ENCODE measurements at regions not wholly inside any gene's neighbourhood (a gene's known extent, or its start where the extent isn't known, plus 50 kb on each side); places are given as distances from the start of the nearest gene placed in this dataset.
A peak's percentile ranks its signal among the peaks of the same experiment; 100 is the strongest.
"Not testable (repeated sequence)": the region's sequence is repeated elsewhere in the genome, so short reads cannot be mapped to it uniquely, and the experiment has no call there.

DNA sequence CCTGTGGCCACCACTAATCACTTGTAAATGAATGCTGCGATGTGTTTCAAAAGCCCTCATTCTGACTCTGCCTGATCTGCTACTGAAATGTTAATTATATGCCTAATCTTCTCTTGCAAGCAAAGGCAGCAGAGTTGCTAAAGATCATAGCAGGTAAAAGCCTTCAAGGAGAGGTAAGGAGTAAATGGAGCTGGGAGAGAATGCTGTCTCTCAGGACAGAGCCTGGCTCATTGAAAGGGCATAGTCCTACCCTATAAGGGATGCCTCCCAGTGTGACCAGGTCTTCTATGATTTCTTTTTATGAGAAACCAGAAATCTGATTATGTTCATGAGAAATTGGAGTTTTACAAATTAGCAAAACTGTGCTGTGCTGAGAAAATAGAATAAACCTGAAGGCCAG is 88.2 kb upstream of the ZNF658 start:
- WGBS, 2 donors, result no CpG with 5 or more reads among the region's 1 CpG
- ATAC-seq (ENCODE audit: low FRiP score); intact Hi-C loops (cut with DNase I): not testable (repeated sequence)

DNA sequence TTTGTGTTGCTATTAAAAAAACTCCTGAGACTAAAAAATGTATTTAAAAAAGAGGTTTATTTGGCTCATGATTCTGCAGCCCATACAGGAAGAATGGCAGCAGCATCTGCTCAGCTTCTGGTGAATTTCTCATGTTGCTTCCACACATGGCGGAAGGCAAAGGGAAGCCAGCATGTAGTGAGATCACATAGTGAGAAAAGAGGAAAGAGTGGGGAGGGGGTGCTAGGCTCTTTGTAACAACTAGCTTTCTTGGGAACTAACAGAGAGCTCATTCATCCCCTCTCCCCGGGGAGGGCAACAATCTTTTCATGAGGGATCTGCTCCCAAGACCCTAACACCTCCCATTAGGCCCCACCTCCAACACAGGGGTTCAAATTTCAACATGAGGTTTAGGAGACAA is 87.6 kb upstream of the ZNF658 start:
- intact Hi-C loops (cut with DNase I); H3K27ac ChIP-seq (ENCODE audit: low read depth in 1 of 2, low read length in 2 of 2); H3K27me3 ChIP-seq (ENCODE audit: control insufficient read depth in 1 of 2, insufficient read depth in 2 of 2, low read length in 1 of 2); H3K4me3 ChIP-seq (ENCODE audit: low read length in 2 of 2); H3K36me3 ChIP-seq (ENCODE audit: control insufficient read depth in 1 of 2, insufficient read depth in 2 of 2, low read length in 1 of 2); DNase-seq; H3K9me3 ChIP-seq (ENCODE audit: control insufficient read depth, low read length); H3K4me1 ChIP-seq (ENCODE audit: control insufficient read depth in 1 of 2, insufficient read depth in 2 of 2, low read length in 2 of 2); ATAC-seq (ENCODE audit: low FRiP score): not testable (repeated sequence)
- WGBS, 2 donors, result 61 to 74% methylated on average over 2 of the region's 2 CpGs

More for the DNA sequence above, 88.2 kb upstream of the ZNF658 start:
- H3K4me3 ChIP-seq (ENCODE audit: low read length in 2 of 2); H3K27ac ChIP-seq (ENCODE audit: low read depth in 1 of 2, low read length in 2 of 2); H3K36me3 ChIP-seq (ENCODE audit: control insufficient read depth in 1 of 2, insufficient read depth in 2 of 2, low read length in 1 of 2); DNase-seq; H3K27me3 ChIP-seq (ENCODE audit: control insufficient read depth in 1 of 2, insufficient read depth in 2 of 2, low read length in 1 of 2); H3K4me1 ChIP-seq (ENCODE audit: control insufficient read depth in 1 of 2, insufficient read depth in 2 of 2, low read length in 2 of 2); H3K9me3 ChIP-seq (ENCODE audit: control insufficient read depth, low read length): not testable (repeated sequence)

DNA sequence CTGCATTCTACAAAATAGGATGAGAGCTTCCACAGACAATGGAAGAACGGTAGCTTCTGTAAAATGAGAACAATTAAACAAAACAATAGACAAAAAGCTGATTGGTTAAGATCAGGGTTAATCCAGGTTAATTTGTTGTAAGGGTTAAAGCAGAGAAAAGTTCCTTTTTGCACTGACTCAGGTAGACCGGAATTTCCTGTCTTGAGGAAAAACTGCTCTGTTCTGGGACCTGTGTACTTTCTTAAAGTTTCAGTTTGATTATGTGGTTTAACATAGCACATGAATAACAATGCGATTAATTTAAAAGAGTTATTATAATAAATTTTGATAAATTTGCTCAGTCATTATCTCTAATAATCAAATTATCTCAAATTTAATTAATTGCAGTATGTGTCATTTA is 86.5 kb upstream of the ZNF658 start:
- H3K27me3 ChIP-seq (ENCODE audit: control insufficient read depth in 1 of 2, insufficient read depth in 2 of 2, low read length in 1 of 2); H3K9me3 ChIP-seq (ENCODE audit: control insufficient read depth, low read length); ATAC-seq (ENCODE audit: low FRiP score); H3K4me1 ChIP-seq (ENCODE audit: control insufficient read depth in 1 of 2, insufficient read depth in 2 of 2, low read length in 2 of 2); H3K36me3 ChIP-seq (ENCODE audit: control insufficient read depth in 1 of 2, insufficient read depth in 2 of 2, low read length in 1 of 2); H3K4me3 ChIP-seq (ENCODE audit: low read length in 2 of 2); intact Hi-C loops (cut with DNase I); DNase-seq; H3K27ac ChIP-seq (ENCODE audit: low read depth in 1 of 2, low read length in 2 of 2): not testable (repeated sequence)
- 83 to 87% methylated on average over 2 of the region's 3 CpGs for WGBS, 2 donors

DNA sequence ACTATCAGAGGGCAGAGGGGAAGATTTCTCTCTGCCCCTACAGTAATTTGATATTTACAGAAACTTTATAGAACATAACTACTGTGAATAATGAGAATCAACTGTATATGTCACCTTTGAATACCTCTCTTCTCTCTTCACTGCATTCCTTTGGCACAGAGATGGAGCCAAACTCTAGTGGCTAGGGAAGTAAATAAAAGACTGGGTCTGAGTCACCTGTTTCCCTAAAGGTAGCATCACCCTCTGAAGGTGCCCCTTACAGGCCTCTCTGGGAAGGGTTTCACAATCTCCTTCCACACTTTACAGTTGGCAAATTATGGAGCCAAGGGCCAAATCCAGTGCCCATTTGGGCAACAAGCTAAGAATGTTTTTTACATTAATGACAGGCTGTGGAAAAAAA is 81.0 kb upstream of the ZNF658 start:
- H3K4me3 ChIP-seq (ENCODE audit: low read length in 2 of 2); H3K27me3 ChIP-seq (ENCODE audit: control insufficient read depth in 1 of 2, insufficient read depth in 2 of 2, low read length in 1 of 2); H3K36me3 ChIP-seq (ENCODE audit: control insufficient read depth in 1 of 2, insufficient read depth in 2 of 2, low read length in 1 of 2); H3K9me3 ChIP-seq (ENCODE audit: control insufficient read depth, low read length); DNase-seq; H3K4me1 ChIP-seq (ENCODE audit: control insufficient read depth in 1 of 2, insufficient read depth in 2 of 2, low read length in 2 of 2); ATAC-seq (ENCODE audit: low FRiP score); intact Hi-C loops (cut with DNase I); H3K27ac ChIP-seq (ENCODE audit: low read depth in 1 of 2, low read length in 2 of 2): not testable (repeated sequence)

DNA sequence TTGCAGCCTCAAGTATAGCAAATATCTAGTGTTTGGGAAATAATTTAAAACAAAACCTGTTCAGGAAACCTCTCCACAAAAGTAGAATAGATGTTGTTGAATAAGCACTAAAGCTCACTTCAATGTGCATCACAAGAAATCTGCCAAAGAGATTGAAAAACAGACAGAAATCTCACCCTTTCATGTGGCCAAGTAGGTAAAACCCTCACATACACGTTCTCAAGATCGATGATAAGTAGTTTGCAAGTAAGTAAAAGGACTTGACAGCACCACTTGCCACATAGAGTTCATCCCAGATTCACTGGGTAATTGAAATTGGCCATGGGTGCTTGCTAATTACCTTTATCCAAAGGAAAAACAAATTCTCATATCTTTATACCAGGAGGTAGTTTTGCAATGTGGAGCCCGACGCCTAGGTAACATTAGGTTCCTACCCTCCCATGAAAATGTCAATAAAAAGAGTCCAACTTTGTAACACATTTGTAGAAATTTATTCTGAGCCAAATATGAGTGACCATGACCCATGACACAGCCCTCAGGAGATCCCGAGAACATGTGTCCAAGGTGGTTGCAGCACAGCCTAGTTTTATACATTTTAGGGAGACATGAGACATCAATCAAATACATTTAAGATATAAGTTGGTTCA is 80.4 kb upstream of the ZNF658 start:
- H3K4me1 ChIP-seq (ENCODE audit: control insufficient read depth in 1 of 2, insufficient read depth in 2 of 2, low read length in 2 of 2); intact Hi-C loops (cut with DNase I); H3K27me3 ChIP-seq (ENCODE audit: control insufficient read depth in 1 of 2, insufficient read depth in 2 of 2, low read length in 1 of 2); DNase-seq; H3K36me3 ChIP-seq (ENCODE audit: control insufficient read depth in 1 of 2, insufficient read depth in 2 of 2, low read length in 1 of 2); H3K9me3 ChIP-seq (ENCODE audit: control insufficient read depth, low read length); H3K4me3 ChIP-seq (ENCODE audit: low read length in 2 of 2); H3K27ac ChIP-seq (ENCODE audit: low read depth in 1 of 2, low read length in 2 of 2); ATAC-seq (ENCODE audit: low FRiP score): not testable (repeated sequence)
- 88 to 91% methylated on average over 3 of the region's 5 CpGs for WGBS, 2 donors

DNA sequence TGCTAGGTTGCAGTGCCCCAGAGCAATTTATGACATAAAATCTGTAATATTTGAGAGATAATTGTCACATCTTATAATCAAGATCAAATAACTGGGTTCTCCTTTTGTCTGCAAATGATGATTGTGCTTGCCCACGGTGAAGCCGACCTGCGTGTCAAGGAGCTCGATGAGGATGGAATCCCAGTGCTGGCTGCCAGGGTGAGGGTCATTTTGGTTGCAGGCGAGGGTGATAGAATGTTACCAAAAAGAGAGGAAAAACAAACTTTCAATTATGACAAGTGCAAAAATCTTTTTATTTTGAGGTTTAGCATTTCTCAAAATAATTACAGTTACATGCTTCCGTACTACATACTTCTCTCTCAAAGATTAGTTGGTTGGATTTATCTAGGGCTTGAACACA is 76.4 kb upstream of the ZNF658 start:
- ATAC-seq (ENCODE audit: low FRiP score); intact Hi-C loops (cut with DNase I); DNase-seq: not testable (repeated sequence)

DNA sequence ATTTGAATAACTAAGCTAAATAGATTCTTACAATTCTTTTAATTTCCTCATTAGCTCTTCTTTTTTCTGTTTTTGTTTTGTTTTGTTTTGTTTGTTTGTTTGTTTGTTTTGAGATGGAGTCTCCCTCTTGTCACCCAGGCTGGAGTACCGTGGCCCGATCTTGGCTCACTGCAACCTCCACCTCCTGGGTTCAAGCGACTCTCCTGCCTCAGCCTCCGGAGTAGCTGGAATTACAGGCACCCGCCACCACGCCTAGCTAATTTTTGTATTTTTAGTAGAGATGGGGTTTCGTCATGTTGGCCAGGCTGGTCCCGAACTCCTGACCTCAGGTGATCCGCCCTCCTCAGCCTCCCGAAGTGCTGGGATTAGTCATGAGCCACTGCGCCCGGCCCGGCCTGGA is 70.7 kb upstream of the ZNF658 start:
- H3K9me3 ChIP-seq (ENCODE audit: control insufficient read depth, low read length); H3K36me3 ChIP-seq (ENCODE audit: control insufficient read depth in 1 of 2, insufficient read depth in 2 of 2, low read length in 1 of 2); intact Hi-C loops (cut with DNase I); DNase-seq; H3K27me3 ChIP-seq (ENCODE audit: control insufficient read depth in 1 of 2, insufficient read depth in 2 of 2, low read length in 1 of 2); H3K27ac ChIP-seq (ENCODE audit: low read depth in 1 of 2, low read length in 2 of 2); H3K4me3 ChIP-seq (ENCODE audit: low read length in 2 of 2); ATAC-seq (ENCODE audit: low FRiP score); H3K4me1 ChIP-seq (ENCODE audit: control insufficient read depth in 1 of 2, insufficient read depth in 2 of 2, low read length in 2 of 2): not testable (repeated sequence)
- 97 to 99% methylated on average over 12 to 13 of the region's 13 CpGs for WGBS, 2 donors

More for the DNA sequence above, 76.4 kb upstream of the ZNF658 start:
- WGBS, 2 donors, result 90% methylated on average over 6 of the region's 6 CpGs
- not testable (repeated sequence) for H3K27ac ChIP-seq (ENCODE audit: low read depth in 1 of 2, low read length in 2 of 2); H3K27me3 ChIP-seq (ENCODE audit: control insufficient read depth in 1 of 2, insufficient read depth in 2 of 2, low read length in 1 of 2); H3K4me3 ChIP-seq (ENCODE audit: low read length in 2 of 2); H3K9me3 ChIP-seq (ENCODE audit: control insufficient read depth, low read length); H3K4me1 ChIP-seq (ENCODE audit: control insufficient read depth in 1 of 2, insufficient read depth in 2 of 2, low read length in 2 of 2); H3K36me3 ChIP-seq (ENCODE audit: control insufficient read depth in 1 of 2, insufficient read depth in 2 of 2, low read length in 1 of 2)

DNA sequence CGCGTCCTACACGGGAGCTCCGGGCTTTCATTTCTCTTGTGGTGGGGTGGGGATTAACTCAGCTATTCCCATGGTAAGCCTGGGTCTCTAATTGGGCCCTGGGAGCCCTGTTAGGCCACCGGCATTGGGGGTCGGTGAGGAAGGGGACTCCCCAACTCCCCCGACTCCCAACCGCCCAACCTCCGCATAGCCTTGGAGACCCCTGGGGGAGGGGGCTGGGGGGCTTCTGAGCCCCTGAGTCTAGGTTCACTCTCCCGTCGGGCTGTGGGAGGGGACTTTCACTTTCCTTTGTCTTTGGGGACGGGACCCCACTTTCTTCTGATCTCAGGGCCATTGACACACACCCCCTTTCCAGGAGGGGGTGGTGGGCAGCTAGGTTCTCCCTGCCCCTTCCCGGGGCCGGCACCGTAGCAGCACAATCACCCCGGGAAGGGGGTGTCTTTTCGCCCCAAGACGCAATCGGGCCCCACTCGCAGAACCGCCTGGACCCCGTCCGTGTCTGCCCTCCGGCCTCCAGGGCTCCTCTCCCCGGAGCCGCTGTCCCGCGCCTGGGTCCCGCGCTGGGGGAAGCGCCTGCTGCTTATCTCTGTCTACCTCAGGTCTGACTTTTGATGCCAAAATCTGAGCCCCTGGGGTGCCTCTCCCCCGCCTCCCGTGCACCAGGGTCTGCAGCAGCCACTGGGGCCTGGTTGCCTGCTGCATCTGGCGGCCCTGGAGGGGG is 69.6 kb upstream of the ZNF658 start:
- H3K4me1 ChIP-seq (ENCODE audit: control insufficient read depth in 1 of 2, insufficient read depth in 2 of 2, low read length in 2 of 2); H3K27ac ChIP-seq (ENCODE audit: low read depth in 1 of 2, low read length in 2 of 2); H3K9me3 ChIP-seq (ENCODE audit: control insufficient read depth, low read length); H3K36me3 ChIP-seq (ENCODE audit: control insufficient read depth in 1 of 2, insufficient read depth in 2 of 2, low read length in 1 of 2); H3K4me3 ChIP-seq (ENCODE audit: low read length in 2 of 2); intact Hi-C loops (cut with DNase I); H3K27me3 ChIP-seq (ENCODE audit: control insufficient read depth in 1 of 2, insufficient read depth in 2 of 2, low read length in 1 of 2): not testable (repeated sequence)
- DNase-seq, result peak in 1 of 2 donors; percentile 51
- peak; percentile 12 for ATAC-seq (ENCODE audit: low FRiP score)
- WGBS, 2 donors, result 92 to 94% methylated on average over 10 to 17 of the region's 34 CpGs

DNA sequence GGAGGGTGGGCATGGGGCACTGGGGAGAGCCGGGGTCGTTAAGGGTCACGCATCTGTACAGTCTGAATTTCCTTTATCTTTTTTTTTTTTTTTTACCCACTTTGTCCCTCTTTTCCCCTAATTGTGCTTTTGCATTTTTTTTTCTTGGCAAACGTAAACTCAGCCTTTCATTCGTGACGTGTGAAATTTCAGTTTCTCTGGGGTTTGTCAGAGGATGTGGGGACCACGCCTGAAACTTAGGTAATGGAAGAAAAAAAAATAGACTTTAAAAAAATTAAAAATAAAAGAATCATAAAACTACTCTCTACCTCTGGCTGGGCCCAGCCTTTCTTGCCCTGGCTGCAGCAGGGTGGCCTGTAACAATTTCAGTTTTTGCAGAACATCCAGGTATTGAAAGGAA is 68.3 kb upstream of the ZNF658 start:
- 70 to 94% methylated on average over 3 to 5 of the region's 7 CpGs for WGBS, 2 donors
- H3K4me3 ChIP-seq (ENCODE audit: low read length in 2 of 2); DNase-seq; ATAC-seq (ENCODE audit: low FRiP score); H3K27ac ChIP-seq (ENCODE audit: low read depth in 1 of 2, low read length in 2 of 2); H3K4me1 ChIP-seq (ENCODE audit: control insufficient read depth in 1 of 2, insufficient read depth in 2 of 2, low read length in 2 of 2); H3K27me3 ChIP-seq (ENCODE audit: control insufficient read depth in 1 of 2, insufficient read depth in 2 of 2, low read length in 1 of 2); H3K9me3 ChIP-seq (ENCODE audit: control insufficient read depth, low read length); H3K36me3 ChIP-seq (ENCODE audit: control insufficient read depth in 1 of 2, insufficient read depth in 2 of 2, low read length in 1 of 2); intact Hi-C loops (cut with DNase I): not testable (repeated sequence)

Measured in aorta (tissue), 5 donors.